HG03521 (cell line): ENCODE measurements at regions not wholly inside any gene's neighbourhood (a gene's known extent, or its start where the extent isn't known, plus 50 kb on each side); places are given as distances from the start of the nearest gene placed in this dataset.
"Not testable (repeated sequence)": the region's sequence is repeated elsewhere in the genome, so short reads cannot be mapped to it uniquely, and the experiment has no call there.

ENCODE experiments used
- ATAC-seq: cut with Tn5 transposase; IDR thresholded peaks from one replicate; pipeline ENCODE4 v1.9.1; 2021; ENCODE audit warnings: mild to moderate bottlenecking, moderate library complexity; ENCODE audit not compliant: unreplicated experiment

DNA sequence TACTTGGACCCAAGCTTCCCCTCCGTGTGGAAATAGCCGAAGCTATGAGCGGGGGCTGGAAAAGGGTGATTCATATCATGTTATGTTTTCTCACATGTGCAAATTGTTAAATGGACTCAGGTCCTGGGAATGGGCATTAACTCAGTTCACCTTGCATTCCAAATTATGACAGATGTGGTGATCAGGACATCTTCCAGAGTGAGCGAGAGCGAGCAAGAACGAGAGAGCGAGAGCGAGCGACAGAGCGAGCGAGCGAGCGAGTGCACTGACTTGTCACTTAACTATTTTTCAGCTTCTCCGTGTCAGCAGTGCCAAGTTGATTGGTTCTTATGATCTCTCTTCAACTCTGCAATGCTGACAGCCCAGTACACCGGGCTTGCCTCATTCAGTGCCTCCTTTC, 437.4 kb upstream of the NRSN1 start:
- ATAC-seq = no peak

DNA sequence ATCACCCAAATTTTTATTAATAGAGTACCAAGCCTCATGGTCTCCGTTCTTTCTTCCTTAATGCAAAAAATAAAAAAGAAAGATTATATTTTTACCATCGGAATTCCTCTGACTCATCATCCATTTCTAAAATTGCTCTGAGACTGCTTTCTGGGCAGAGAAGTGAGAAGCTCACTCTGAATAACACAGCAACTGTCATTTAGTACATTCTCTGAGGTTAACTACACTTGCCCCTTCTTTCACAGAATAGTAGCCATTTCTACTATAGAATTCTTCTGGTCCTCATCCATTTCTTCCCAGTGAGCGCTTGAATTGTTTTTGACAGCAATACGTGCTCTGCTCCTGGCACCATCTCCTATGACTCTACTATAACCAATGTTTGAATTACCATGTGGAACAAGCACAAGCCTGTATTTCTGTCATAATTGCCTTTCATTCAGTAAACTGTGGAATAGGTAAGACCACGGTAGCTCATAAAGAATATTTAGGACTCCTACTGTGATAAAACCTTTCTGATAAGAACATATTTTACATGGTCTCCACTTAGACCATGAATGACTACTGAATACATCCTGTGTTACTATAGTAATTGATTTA, 435.5 kb upstream of the NRSN1 start:
- ATAC-seq = no peak

DNA sequence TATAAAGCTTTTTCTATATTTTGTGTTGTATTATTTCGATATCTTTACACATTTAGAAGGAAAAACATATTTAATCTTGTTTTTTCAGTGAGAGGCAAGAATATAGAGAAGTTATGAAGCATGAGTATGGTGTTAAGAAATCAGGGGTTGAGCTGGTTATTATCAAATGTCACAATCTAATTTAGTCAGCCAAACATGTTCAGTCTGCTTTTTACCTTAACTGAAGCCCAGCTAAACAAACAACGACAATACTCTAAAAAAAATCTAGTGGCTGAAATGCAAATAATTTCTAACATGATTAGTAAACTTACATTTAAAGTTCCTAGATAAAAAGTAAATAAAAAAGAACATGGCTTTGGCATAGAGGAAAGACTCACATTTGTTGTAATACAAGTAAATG, 433.8 kb upstream of the NRSN1 start:
- no peak for ATAC-seq

DNA sequence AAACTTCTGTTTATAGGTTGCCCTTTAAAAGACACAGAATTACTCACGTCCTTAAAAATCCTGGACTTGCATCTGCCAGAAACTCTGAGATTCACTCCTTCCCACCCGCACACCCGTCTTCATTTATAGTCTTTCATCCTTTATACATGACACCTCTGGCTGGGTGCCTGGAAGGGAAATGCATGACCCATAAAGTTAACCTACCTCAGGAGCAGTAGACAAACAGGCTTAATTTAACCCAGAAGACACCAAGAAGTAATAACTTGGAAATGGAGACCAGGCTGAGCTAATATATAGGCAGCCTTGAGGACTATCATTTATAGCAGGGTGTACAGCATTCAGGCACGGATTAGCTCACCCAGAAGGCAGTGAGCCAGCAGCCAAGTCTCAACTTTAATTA, 429.0 kb upstream of the NRSN1 start:
- no peak for ATAC-seq

DNA sequence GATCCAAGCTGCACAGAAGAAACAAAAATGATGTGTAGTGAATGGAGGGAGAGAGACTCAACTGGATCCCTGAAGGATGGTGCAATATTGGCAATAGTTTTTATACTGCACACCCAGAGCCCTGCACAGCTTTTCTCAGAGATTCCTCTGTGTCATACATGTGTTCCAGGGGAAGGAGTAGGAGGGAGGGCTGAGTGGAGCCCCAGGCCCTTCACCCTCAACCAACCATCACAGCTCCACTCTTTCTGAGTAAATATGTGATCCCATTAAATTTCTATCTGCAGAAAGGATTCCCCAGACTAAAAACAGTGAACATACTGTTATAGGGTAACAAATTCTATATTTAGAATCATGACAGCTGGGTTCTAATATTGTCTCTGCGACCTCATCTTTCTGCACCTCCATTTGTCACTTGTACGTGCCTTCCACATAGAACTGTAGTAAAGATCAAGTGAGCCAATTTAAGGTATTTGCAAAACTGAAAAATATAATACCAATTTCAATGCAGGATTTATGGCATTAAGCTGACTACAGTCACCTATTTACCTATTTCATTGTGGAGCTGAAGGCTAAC, 421.4 kb upstream of the NRSN1 start:
- no peak for ATAC-seq

DNA sequence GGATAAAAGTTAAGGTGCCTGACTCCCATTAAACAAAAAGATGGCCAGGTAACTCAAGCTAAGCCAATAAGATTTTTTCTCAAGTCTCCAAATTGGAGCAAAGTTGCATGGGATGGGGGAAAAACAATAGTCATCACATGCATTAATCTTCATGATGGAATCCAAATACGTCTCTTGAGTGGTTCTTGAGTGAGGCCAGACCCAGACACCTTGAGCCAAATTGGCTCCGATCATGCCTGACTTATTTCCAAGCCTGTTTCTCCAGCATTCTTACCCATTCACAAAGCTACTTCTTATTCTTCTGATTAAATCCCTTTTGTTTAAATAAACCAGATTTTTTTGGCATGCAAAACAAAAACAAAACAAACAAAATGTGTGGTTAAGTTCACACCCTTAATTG, 420.3 kb upstream of the NRSN1 start:
- ATAC-seq = no peak

DNA sequence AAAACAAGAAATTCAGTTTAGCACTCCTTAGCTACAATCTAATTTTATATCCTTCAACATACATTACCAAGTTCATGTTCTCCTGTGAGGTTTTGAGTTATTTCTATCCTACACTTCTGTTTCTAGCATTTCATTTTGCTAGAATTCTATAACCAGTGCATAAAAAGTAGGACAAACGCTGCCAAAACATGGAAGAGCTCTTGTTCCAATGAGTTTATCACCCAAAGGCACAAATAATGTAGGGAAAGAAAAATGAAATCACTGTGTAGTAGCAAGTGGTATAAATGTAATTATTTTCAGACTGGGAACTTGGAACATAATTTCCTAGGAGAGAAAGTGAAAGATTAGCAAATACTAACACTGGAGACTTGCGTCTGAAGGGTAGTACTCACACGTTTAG, 413.3 kb upstream of the NRSN1 start:
- ATAC-seq = no peak

DNA sequence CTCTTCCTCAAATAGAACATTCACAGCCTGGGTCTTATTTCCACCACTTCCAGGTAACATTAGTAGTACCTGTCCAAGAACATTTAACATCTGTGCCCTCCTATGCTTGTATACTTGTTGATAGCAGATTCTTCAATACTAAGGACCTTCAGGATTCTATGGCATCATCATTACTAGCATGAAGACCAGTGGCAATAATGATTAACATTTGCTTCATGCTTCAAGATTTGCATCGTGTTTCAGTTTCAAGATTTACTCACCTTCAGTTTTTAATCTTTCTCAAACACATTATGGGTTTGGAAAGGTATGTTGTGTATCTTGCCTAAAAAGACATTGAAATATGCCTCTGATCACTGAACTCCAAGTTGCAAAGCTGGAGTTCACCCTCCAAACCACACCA, 412.8 kb upstream of the NRSN1 start:
- no peak for ATAC-seq

DNA sequence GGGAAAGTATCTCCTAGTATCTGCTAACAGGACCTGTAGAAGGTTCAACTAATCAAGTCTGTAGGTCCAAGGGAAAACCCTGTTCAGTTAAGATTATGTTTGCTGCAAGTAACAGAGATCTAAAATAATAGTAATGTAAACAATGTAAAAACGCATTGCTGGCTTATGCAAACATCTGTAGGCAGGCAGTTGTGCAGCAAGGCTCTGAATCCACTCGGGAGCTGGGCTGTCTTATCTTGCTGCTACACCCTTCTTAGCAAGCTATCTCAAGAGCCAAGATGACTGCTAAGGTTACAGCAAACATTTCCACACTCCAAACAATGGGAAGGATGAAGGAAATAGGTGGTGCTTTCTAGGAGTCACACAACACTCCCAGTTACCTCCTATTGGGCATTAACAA, 397.3 kb upstream of the NRSN1 start:
- no peak for ATAC-seq

DNA sequence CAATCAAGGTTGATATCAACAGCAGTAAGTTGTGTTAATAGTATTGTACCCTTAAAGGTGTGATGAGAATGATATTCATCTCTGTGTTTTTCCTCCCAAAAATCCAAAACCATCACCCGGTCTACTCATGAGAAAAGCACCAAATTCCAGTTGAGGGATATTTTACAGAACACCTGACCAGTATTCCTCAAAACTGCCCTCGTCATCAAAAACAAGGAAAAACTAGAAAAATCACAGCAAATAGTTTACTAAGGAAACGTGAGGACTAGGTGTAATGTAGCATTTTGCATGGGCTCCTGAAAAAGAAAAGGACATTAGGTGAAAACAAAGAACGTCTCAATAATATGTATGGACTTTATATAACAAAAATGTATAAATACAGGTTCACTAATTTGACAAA, 394.4 kb upstream of the NRSN1 start:
- no peak for ATAC-seq

DNA sequence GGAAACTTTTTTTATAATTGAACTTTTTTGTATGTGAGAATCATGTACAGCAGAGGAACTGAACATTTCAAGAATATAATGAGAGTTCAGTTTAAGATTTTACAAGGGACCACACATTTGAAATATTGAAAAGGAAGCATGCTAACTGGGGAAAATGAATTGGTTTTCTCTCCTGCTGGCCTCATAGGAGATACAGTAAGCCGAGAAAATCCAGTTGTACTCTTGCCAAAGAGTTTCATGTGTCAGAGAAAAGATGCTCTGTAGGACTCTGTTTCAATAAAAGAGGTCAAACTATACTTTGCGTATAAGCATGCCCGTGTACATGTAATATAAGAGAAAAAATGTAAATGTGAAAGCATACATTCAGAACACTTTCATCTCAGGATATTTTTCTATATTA, 393.5 kb upstream of the NRSN1 start:
- ATAC-seq = no peak

DNA sequence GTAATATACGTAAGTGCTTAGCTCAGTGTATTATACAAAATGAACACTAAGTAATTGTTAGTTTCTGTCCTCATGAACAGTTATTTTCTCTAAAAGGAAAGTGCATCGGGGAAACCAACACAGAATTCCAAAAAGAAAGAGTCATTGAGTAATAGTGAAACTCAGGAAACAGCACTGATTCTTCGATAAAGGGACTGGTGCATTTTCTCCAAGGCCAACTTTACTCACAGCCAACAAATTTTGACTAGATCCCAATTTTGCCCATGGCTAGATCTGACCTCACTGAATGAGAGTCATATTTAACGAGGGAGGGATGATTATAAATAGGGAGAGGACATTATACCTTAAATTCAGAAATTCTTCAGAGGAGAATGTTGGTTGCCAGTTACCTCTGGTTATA, 390.9 kb upstream of the NRSN1 start:
- ATAC-seq = no peak

DNA sequence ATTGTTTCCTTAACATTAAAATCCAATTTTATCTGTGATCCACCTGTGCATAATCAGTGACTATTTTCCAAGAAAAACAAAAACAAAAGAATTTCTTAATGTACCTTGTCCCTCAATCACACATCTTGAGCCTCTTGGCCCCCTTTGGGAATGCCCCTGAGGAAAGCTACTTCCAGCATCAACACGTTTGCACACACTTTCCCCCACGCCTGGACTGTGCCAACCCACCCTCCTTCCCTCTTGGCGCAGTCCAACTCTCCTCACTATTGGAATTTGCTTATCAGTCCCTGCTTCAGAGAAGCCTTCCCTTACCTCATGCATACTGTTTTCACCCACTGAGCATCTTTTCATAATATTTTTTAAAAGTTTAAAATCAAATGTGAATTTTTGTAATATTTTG, 389.4 kb upstream of the NRSN1 start:
- no peak for ATAC-seq

DNA sequence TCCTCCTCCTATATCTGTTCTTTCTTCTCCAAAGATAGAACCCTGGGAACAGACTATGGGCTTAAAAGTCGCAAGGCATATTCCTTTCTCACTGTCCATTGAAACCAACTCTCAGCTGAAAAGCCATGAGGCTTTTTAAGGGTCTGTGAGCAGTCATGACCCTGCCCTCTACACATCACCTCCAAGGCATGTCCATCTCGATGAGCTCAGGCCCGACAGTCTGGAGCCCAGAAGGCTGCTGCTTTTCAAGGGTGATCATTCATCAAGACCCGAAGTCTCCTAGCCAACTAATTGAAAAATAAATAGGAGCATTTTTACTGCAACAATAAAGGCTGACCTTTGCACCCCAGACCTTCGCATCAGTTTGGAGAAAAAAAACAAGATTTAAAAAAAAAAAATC, 378.8 kb upstream of the NRSN1 start:
- no peak for ATAC-seq

DNA sequence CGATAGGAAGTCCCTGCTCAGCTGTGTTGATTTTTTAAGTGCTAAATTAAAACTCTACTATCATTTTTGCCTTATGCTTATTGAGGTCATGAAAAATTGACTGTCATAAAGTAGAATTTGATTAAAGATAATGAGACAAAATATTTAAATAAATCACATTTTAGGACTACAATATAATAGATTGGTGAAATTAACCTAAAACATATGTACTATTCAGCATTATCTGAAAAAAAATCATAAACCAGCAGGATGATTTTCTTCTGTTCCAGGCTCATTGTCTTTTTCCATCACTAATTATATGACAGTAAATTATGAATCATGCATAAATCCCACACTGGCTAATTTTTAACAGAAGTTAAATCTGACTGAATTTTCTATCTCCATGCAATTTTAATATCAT, 373.6 kb upstream of the NRSN1 start:
- no peak for ATAC-seq

DNA sequence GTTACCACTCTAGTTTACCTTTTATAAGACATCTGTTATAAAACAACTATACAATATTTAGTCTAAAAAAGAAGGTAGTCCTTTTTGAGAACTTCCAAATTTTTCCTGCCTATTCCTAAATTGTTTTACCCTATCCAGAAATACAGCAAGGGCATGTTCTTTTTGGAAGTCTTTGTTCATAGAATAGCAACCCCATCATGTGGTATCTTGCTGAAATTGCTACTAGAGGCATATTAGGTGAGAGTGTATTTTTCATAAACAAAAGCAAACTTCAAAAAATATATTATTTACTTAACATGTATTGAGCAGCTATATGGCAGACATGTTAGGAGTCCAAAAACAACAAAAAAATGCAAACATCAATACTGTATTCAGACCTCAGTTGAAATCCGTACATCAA, 371.8 kb upstream of the NRSN1 start:
- ATAC-seq = no peak

DNA sequence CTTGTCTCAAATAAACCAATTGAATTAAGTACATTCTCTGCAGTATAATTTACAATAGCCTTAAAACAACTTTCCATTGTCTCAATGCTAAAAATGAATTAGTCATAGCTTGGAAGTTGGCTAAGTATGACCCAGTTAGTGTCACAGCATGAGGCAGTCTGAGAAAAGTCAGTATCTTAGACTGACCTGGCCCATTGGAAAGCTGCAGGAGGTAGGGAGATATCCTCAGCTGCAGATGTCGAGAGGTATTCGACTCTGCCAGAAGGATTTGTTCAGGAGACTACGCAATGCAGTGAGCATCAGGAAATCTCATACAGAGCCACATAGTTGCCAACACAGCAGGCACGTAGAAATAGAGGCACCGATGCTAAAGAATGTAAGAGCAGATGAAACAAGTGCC, 350.9 kb upstream of the NRSN1 start:
- ATAC-seq = no peak

DNA sequence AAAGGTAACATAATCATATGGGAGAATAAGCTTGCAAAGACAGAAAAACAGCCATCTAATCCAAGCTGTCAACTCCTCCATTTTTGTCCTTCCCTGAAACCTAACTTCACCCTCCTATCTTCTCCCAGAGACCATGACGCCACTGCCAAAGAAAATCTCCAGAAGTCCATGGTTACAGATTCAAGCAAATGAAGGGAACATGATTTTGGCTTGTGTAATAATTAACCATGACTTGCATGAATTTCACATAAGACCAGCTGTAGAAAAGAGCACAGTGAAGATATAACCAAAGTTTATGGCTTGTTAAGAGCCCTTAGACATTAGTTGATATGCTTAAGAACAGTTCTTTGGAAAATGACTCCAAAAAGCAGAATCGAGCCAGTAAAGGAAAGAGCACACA, 342.1 kb upstream of the NRSN1 start:
- ATAC-seq = no peak

DNA sequence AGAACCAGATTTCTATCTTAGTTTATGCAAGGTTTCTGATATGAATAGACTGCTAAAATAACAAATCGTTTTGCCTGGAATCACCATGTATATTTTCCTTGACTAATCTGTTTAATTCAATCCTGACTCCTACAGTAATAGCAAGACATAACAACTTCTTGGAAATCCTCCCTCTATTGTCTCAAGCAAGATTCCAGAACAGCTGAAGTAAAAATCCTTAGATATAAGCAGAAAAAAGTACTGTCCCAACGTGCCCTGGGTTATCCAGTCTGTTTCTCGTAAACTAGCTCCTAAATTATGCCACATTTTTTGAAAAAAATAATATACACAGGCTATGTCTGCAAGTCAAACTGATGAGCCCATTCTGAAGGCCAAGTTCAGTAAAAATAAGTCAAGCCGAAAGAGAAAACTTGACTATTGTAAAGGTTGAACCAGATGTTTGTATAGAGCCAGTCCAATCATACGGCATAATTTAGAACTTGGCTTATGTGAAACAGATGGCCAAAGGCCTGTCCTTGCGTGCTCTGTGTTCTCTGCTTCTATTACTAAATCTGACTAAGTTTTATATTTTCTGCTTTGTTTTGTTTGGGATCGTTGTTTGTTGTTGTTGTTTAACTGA, 341.6 kb upstream of the NRSN1 start:
- ATAC-seq = no peak

DNA sequence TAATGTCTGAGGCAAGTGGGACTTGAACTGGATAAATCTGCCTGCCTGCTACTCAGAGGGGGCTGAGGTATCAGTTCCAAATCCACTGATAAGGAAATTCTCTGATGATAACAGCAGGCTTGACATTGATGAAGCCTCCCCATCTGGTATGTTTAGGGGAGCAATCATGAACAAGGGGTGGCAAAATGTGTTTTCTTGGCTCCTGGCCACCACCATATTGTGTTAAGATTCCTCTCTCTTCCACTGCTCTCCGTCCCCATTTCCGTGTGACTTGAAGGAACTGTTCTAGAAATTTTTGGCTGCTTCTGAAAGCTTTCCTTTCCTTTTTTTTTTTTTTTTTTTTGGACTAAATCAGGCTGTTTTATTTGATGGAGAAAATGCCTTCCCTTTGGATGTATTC, 335.3 kb upstream of the NRSN1 start:
- no peak for ATAC-seq

DNA sequence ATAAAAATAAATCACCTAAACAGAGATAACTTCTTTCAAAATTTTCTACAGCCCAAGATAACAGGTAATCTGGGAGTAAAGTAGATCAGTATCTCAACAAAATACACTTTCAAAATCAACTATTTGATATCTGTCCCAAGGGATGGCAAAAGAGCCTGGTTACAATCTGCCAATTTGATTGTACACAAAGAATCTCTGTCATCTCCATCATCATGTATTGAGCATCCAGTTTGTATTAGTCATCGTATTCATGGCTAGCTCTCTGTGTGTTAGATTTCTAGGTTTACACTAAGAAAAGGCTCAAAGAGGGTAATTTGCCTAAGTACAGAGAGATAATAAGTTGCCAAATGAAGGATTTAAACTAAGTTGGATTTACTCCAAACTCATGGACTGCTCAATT, 329.0 kb upstream of the NRSN1 start:
- no peak for ATAC-seq

DNA sequence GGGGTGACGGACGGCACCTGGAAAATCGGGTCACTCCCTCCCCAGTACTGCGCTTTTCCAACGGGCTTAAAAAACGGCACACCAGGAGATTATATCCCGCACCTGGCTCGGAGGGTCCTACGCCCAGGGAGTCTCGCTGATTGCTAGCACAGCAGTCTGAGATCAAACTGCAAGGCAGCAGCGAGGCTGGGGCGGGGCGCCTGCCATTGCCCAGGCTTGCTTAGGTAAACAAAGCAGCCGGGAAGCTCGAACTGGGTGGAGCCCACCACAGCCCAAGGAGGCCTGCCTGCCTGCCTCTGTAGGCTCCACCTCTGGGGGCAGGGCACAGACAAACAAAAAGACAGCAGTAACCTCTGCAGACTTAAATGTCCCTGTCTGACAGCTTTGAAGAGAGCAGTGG, 321.7 kb upstream of the NRSN1 start:
- ATAC-seq = not testable (repeated sequence)

DNA sequence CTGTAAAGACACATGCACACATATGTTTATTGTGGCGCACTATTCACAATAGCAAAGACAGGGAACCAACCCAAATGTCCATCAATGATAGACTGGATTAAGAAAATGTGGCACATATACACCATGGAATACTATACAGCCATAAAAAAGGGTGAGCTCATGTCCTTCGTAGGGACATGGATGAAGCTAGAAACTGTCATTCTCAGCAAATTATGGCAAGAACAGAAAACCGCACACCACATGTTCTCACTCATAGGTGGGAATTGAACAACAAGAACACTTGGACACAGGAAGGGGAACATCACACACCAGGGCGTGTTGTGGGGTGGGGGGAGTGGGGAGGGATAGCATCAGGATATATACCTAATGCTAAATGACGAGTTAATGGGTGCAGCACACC, 304.9 kb upstream of the NRSN1 start:
- not testable (repeated sequence) for ATAC-seq
